Suprapubic skin (tissue), 4 donors: ENCODE measurements at regions not wholly inside any gene's neighbourhood (a gene's known extent, or its start where the extent isn't known, plus 50 kb on each side); places are given as distances from the start of the nearest gene placed in this dataset.

Experiments used
- CTCF ChIP-seq, 2 donors: fragments of 200-600 bp in 1 of 2; fragments of 450-650 bp in 1 of 2; sonication (generic) in 1 of 2; IDR thresholded peaks; one replicate each; pipeline ENCODE4 v1.5.1; 2016 to 2019; ENCODE audit warnings: antibody characterized with exemption in 2 of 2, mild to moderate bottlenecking in 1 of 2, moderate library complexity in 1 of 2
- EP300 ChIP-seq: sonication (generic); formaldehyde crosslinking; IDR thresholded peaks from one replicate; pipeline ENCODE4 v1.6.1; 2017; ENCODE audit warnings: antibody characterized with exemption
- POLR2A ChIP-seq, 2 donors: fragments of 450-650 bp; IDR thresholded peaks; one replicate each; pipeline ENCODE4 v1.6.1; 2017; ENCODE audit warnings: antibody characterized with exemption in 2 of 2, mild to moderate bottlenecking in 2 of 2, moderate library complexity in 2 of 2
- POLR2AphosphoS5 ChIP-seq, 3 donors: sonication (generic); formaldehyde crosslinking; IDR thresholded peaks; one replicate each; pipeline ENCODE4 v1.6.1; 2017; ENCODE audit warnings: antibody characterized with exemption in 3 of 3

- TF ChIP-seq CTCF (IDR thresholded peaks at IDR 0.05) (no peak), EP300 (no peak), POLR2AphosphoS5 (IDR thresholded peaks at IDR 0.05) (no peak), POLR2A (IDR thresholded peaks at IDR 0.05) (no peak)
Measured at GRCh38 chr4:31984872-31985271, 1264.7 kb downstream of the PCDH7 start.
